BLaER1 treated with 17β-estradiol and CSF1 and Interleukin-3, amounts not matched to agents 10 nM and 100 nM (cell line): ENCODE measurements at regions not wholly inside any gene's neighbourhood (a gene's known extent, or its start where the extent isn't known, plus 50 kb on each side); places are given as distances from the start of the nearest gene placed in this dataset.

ENCODE experiments used
- H3K27ac ChIP-seq, 11 experiments: shearing (Covaris generic); formaldehyde crosslinking; 2 replicates each; pipeline ENCODE4 v1.8.1; 2022
- H3K27me3 ChIP-seq, 11 experiments: shearing (Covaris generic); formaldehyde crosslinking; 2 replicates each; pipeline ENCODE4 v1.8.1; 2022
- H3K36me3 ChIP-seq, 11 experiments: shearing (Covaris generic); formaldehyde crosslinking; 2 replicates each; pipeline ENCODE4 v1.8.1; 2022
- H3K4me1 ChIP-seq, 10 experiments: shearing (Covaris generic); formaldehyde crosslinking; 2 replicates each; pipeline ENCODE4 v1.8.1; 2022
- H3K4me2 ChIP-seq, 11 experiments: shearing (Covaris generic); formaldehyde crosslinking; 2 replicates each; pipeline ENCODE4 v1.8.1; 2022
- H3K4me3 ChIP-seq, 10 experiments: shearing (Covaris generic); formaldehyde crosslinking; 2 replicates each; pipeline ENCODE4 v1.8.1; 2022
- H3K9ac ChIP-seq, 11 experiments: shearing (Covaris generic); formaldehyde crosslinking; 2 replicates each; pipeline ENCODE4 v1.8.1; 2022
- H3K9me3 ChIP-seq, 11 experiments: shearing (Covaris generic); formaldehyde crosslinking; replicated peaks in 1 of 11; 2 replicates each; pipeline ENCODE4 v1.8.1; 2022
- H4K20me1 ChIP-seq, 11 experiments: shearing (Covaris generic); formaldehyde crosslinking; 2 replicates each; pipeline ENCODE4 v1.8.1; 2022
- Cebpa-rat ChIP-seq, 11 experiments: shearing (Covaris generic); IDR thresholded peaks; 2 replicates each; pipeline ENCODE4 v1.8.1; 2022

DNA sequence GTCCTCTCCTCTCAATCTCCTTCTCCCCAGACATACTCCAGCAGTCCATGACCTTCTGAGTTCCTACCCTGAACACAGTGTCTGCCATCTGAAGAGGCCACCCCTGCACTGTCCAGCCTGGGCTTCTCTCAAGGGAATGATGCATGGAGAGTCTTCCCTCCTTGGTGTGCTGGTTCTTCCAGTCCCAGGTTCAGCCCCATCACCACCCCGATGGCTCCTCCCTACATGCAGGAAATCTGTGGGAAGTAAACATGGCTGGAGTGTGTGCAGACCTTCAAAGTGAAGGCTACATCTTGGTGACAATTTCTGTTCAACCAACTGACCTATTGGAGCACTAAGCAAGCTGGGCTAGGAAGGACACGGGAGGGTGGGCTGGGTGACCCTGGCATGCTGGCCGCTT, 121.0 kb upstream of the JAG1 start:
- Histone ChIP-seq H3K4me2 (no peak overlapping the region), H3K9me3 (no peaks in the 10 kb centered on the region), H3K27me3 (no peaks in the 10 kb centered on the region), H3K4me3 (no peak overlapping the region), H3K36me3 (no peaks in the 10 kb centered on the region), H4K20me1 (no peaks in the 10 kb centered on the region), H3K4me1 (no peaks in the 10 kb centered on the region), H3K9ac (no peak overlapping the region), H3K27ac (no peak overlapping the region)
- TF ChIP-seq Cebpa-rat (IDR thresholded peaks at IDR 0.05): no peak

DNA sequence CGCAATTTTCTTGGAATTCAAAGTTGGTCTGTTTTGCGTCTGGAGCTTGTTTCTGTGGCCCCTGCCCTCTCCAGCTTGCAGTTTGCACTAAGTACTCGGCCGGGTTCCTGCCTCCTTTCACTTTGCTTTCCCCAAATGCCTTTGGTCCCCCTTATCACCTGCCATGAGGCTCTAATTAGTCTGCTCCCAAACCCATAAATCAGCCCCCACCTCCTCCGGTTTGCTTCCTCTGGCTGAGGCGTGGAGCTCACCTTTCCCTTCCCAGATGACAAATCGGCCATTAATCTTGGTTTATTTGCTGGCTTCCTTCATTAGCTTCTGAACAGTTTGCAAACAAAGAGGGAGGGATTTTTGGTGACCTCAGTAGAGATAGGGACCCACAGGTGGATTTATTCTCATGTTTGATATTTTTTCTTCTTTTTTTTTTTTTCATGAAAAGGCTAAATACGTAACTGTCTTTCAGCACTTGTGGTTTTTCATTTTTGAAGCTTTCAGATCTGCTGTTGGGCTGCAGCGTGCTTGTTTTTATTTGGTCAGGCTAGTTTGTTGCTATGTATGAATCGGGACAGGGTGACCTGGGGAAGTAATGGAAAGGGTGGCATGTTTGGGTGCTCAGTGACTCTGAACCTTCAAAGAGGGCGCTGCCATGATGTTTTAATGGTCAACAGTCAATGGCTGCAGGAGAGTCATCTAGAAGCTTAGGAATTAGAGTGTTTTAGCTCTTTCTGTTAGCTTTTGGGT, 121.7 kb upstream of the JAG1 start:
- Histone ChIP-seq H4K20me1 (no peaks in the 10 kb centered on the region), H3K36me3 (no peaks in the 10 kb centered on the region), H3K4me2 (no peak overlapping the region), H3K4me1 (no peaks in the 10 kb centered on the region), H3K9me3 (no peaks in the 10 kb centered on the region), H3K4me3 (no peak overlapping the region), H3K27me3 (no peaks in the 10 kb centered on the region), H3K27ac (no peak overlapping the region), H3K9ac (no peak overlapping the region)
- no peak for TF ChIP-seq Cebpa-rat (IDR thresholded peaks at IDR 0.05)

DNA sequence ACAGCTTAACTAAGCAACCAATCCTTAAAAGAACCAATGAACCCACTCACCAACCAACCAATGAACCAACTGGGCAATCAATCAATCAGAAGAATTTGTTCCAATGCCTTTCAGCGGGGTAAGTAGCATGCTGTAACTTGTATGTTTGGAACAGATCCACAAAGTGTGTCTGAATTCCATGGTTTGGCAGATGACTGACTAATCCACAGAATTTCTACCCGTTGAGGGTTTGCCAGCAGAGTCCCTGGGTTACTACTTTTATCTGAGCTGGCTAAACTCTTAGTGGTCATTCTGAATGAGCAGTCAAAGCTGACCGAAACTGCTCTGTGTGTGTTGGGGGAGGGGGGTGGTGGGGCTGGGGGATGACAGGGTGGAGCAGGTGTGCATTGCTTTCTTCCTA, 125.0 kb upstream of the JAG1 start:
- no peaks in the 10 kb centered on the region for H3K36me3 ChIP-seq
- no peak overlapping the region for H3K4me3 ChIP-seq
- no peaks in the 10 kb centered on the region for H3K27me3 ChIP-seq
- H3K9ac ChIP-seq: no peak overlapping the region
- no peak overlapping the region for H3K4me2 ChIP-seq
- no peaks in the 10 kb centered on the region for H3K4me1 ChIP-seq
- H4K20me1 ChIP-seq: no peaks in the 10 kb centered on the region
- H3K27ac ChIP-seq: no peak overlapping the region
- no peak for TF ChIP-seq Cebpa-rat (IDR thresholded peaks at IDR 0.05)
- H3K9me3 ChIP-seq: no peaks in the 10 kb centered on the region

DNA sequence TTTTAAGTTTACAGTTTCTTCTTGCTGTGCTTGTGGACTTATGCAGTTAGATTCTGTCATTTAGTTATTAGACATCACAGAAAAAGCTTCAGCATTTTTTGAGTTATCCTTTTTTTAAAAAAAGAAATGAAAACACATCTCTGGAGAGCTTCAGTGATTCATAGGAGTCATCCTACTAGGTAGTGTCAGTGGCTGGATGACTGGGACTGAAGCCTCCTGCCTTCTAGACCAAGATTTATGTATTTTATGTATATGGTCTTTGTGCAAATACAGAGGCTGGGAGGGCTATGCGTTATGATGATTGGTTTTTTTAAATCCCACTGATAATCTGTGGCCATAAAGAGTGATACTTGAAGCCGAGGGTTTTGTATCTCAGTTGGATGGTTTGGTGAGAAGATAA, 125.9 kb upstream of the JAG1 start:
- no peaks in the 10 kb centered on the region for H3K36me3 ChIP-seq
- no peaks in the 10 kb centered on the region for H3K27me3 ChIP-seq
- H3K4me3 ChIP-seq: no peak overlapping the region
- H4K20me1 ChIP-seq: no peaks in the 10 kb centered on the region
- H3K27ac ChIP-seq: no peak overlapping the region
- TF ChIP-seq Cebpa-rat (IDR thresholded peaks at IDR 0.05): no peak
- no peak overlapping the region for H3K4me2 ChIP-seq
- no peaks in the 10 kb centered on the region for H3K9me3 ChIP-seq
- H3K4me1 ChIP-seq: peaks cover 0 to 4% (median 0%) of the 10 kb centered on the region in 10 experiments; a peak in 2 of 20 replicates
- H3K9ac ChIP-seq: no peak overlapping the region

DNA sequence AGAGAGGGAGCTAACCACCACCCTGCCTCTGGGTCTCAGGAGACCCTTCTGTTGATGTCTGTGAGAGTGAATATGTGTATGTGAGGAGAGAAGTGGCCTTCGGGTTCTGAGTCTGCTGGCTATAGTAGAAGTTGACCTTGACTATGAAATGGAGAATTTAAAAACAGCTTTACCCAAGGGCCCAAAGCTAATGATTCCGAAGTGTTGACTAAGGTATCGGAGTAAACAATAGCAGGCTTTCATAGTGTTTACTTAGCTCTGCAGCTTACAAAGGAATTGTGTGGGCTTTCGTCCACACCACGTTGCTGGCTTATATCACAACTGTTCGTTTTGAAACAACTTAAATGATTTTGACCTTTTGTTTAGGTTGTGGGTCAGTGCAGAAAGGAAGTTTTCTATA, 126.5 kb upstream of the JAG1 start:
- Histone ChIP-seq H3K4me3 (no peak overlapping the region), H3K36me3 (no peaks in the 10 kb centered on the region), H3K9ac (no peak overlapping the region), H3K4me2 (no peak overlapping the region), H4K20me1 (no peaks in the 10 kb centered on the region), H3K4me1 (peaks cover 0 to 10% (median 4%) of the 10 kb centered on the region in 10 experiments; a peak in 6 of 20 replicates), H3K27ac (no peak overlapping the region), H3K9me3 (no peaks in the 10 kb centered on the region), H3K27me3 (no peaks in the 10 kb centered on the region)
- no peak for TF ChIP-seq Cebpa-rat (IDR thresholded peaks at IDR 0.05)

DNA sequence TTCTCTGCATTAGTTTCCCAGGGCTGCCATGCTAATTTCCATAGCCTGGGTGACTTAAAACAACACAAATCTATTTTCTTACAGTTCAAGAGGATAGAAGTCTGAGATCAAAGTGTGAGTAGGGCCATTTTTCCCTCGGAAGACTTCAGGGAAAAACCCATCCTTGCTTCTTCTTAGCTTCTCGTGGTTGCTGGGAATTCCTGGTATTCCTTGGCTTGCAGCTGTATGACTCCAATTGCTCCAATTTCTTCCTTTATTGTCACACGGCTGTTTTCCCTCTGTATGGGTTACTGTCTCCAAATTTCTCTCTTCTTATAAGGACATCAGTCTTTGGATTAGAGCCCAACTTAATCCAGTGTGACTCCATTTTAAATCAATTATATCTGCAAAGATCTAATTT, 128.4 kb upstream of the JAG1 start:
- H3K27me3 ChIP-seq: no peaks in the 10 kb centered on the region
- H3K4me2 ChIP-seq: no peak overlapping the region
- H3K9me3 ChIP-seq: no peaks in the 10 kb centered on the region
- H3K4me1 ChIP-seq: peaks cover 0 to 23% (median 14%) of the 10 kb centered on the region in 10 experiments; a peak in 16 of 20 replicates
- H3K27ac ChIP-seq: no peak overlapping the region
- no peaks in the 10 kb centered on the region for H4K20me1 ChIP-seq
- no peak overlapping the region for H3K9ac ChIP-seq
- TF ChIP-seq Cebpa-rat (IDR thresholded peaks at IDR 0.05): no peak
- H3K36me3 ChIP-seq: no peaks in the 10 kb centered on the region
- H3K4me3 ChIP-seq: no peak overlapping the region

DNA sequence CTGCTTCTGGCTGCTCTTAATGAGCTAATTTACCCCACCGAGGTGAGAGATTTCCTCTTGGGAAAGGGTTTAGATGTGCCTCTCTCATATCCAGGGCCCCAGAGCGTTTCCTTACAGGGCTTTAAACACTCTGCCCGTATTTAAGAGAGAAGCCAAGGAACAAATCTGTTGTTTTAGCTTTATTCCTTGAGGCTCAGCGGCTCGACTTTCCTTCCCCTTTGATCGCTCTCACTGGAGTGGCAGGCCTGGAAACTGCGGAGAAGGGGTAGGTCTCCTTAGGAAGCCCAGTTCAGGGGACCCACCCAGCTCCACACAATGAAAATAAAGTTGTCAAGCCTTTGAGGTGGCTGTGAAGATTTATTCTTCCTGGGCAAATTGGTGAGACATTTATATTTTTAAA, 132.0 kb upstream of the JAG1 start:
- Histone ChIP-seq H3K4me2 (peak overlapping the region in 6 of 11 experiments; percentile 23 to 44 (median 33); a peak in 7 of 22 replicates), H3K4me1 (peaks cover 0 to 23% (median 14%) of the 10 kb centered on the region in 10 experiments; a peak in 16 of 20 replicates), H3K27me3 (no peaks in the 10 kb centered on the region), H3K36me3 (no peaks in the 10 kb centered on the region), H3K9me3 (no peaks in the 10 kb centered on the region), H3K4me3 (no peak overlapping the region), H4K20me1 (no peaks in the 10 kb centered on the region), H3K27ac (no peak overlapping the region), H3K9ac (no peak overlapping the region)
- no peak for TF ChIP-seq Cebpa-rat (IDR thresholded peaks at IDR 0.05)

DNA sequence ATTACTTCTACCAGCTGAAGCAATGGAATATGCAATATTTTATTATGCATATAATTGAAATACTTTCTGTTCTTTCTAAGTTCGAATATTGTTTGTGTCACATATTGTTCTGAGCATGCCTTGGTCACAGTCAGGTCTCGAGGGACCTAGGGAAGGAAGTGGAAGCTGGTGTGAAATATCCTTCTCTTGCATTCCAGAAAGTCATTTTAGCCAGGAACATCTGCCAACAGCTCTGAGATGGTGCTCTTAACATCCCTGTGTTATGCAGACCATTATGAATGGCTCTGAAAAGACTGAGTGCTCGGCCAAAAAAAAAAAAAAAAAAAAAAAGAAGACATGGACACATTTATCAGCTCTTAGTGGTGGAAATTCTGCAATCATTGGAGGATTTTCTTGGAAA, 132.7 kb upstream of the JAG1 start:
- Histone ChIP-seq H3K27ac (no peak overlapping the region), H3K4me3 (no peak overlapping the region), H4K20me1 (no peaks in the 10 kb centered on the region), H3K36me3 (no peaks in the 10 kb centered on the region), H3K4me1 (peaks cover 0 to 23% (median 14%) of the 10 kb centered on the region in 10 experiments; a peak in 16 of 20 replicates), H3K9ac (no peak overlapping the region), H3K27me3 (no peaks in the 10 kb centered on the region), H3K4me2 (peak overlapping the region in 9 of 11 experiments; percentile 23 to 46 (median 35); a peak in 13 of 22 replicates), H3K9me3 (no peaks in the 10 kb centered on the region)
- TF ChIP-seq Cebpa-rat (IDR thresholded peaks at IDR 0.05): no peak

DNA sequence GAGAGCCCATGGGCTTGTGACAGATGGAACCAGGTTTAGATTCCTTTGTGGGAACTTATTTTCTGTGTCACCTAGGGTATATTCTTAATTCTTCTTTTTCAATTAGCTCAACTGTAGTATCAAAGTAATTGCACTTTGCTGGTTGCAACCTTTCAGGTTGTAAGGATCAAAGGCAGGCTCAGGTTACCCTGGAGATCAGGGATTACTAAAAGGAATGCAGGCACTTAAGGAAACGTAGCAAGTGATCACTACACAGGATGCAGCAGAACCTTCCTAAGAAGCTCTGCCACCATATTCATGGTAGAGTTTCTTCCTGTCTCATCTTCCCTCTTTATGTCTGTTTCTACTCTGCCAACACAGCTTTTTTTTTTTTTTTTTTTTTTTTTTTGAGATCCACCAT, 133.2 kb upstream of the JAG1 start:
- H3K4me2 ChIP-seq: peak overlapping the region in 8 of 11 experiments; percentile 23 to 46 (median 35); a peak in 7 of 22 replicates

DNA sequence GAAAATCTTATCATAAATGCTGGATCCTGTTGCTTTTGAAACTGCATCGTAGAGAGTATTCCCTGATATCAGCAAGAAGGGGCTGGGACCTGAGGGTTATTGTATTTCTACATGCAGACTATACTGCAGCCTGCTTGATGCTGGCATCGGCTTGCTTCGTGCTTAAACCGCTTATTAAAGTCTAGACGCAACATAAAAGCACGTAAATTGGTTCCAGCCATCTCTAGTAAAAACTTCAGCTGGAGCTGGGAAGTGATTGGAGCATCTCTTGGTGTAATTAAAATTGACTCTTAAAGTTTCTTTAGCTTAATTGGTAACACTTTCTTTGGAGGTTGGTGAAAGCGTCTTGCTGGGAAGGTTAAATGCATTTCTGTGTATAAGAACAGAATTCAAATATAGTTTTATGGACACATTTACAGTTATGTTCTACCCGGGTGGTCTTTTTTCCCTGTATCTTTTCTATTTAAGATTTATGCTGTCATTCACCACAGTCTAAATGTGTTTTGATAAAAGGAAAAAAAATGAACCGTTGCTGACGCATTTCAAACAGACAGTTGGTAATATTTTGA, 139.0 kb upstream of the JAG1 start:
- no peaks in the 10 kb centered on the region; a peak in 1 of 22 replicates for H3K9me3 ChIP-seq
- H3K9ac ChIP-seq: no peak overlapping the region
- no peak overlapping the region for H3K4me2 ChIP-seq
- H3K4me1 ChIP-seq: no peaks in the 10 kb centered on the region
- no peak for TF ChIP-seq Cebpa-rat (IDR thresholded peaks at IDR 0.05)
- no peaks in the 10 kb centered on the region for H3K27me3 ChIP-seq
- H3K4me3 ChIP-seq: no peak overlapping the region
- no peak overlapping the region for H3K27ac ChIP-seq
- no peaks in the 10 kb centered on the region for H4K20me1 ChIP-seq
- no peaks in the 10 kb centered on the region for H3K36me3 ChIP-seq

More for the DNA sequence above, 133.2 kb upstream of the JAG1 start:
- H4K20me1 ChIP-seq: no peaks in the 10 kb centered on the region
- H3K36me3 ChIP-seq: no peaks in the 10 kb centered on the region
- peaks cover 0 to 23% (median 14%) of the 10 kb centered on the region in 10 experiments; a peak in 16 of 20 replicates for H3K4me1 ChIP-seq
- H3K9me3 ChIP-seq: no peaks in the 10 kb centered on the region
- H3K27me3 ChIP-seq: no peaks in the 10 kb centered on the region
- no peak overlapping the region for H3K4me3 ChIP-seq
- no peak for TF ChIP-seq Cebpa-rat (IDR thresholded peaks at IDR 0.05)
- no peak overlapping the region for H3K9ac ChIP-seq
- no peak overlapping the region for H3K27ac ChIP-seq
